DMS114 treated with DMSO at 0.1 percent for 48 hours (cell line): ENCODE measurements at regions not wholly inside any gene's neighbourhood (a gene's known extent, or its start where the extent isn't known, plus 50 kb on each side); places are given as distances from the start of the nearest gene placed in this dataset.
"Not testable (repeated sequence)": the region's sequence is repeated elsewhere in the genome, so short reads cannot be mapped to it uniquely, and the experiment has no call there.

ENCODE experiments used
- DNase-seq: peaks from one replicate; lab custom pipeline; 2025; ENCODE audit not compliant: unreplicated experiment; lab: John Stamatoyannopoulos, UW

DNA sequence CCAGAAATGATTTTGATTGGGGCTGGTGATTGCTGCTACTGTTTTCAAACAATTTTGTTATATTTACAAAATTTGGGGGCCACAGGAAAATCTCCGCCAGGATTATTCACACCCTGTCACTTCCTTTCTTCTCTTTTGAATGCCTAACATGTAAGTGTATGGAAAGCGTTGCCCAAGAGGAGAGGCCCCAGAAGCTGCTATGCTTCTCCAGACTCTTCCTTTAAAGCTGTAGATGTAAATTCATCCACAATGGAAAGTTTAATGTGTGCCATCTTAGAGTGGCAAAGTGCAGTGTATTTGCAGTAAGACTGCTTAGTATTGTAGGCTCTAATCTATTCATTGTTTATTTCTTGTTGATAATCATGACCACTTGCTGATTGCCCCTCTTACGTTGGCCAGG lies 136.7 kb upstream of the LRIG3 start:
- no peak for DNase-seq

DNA sequence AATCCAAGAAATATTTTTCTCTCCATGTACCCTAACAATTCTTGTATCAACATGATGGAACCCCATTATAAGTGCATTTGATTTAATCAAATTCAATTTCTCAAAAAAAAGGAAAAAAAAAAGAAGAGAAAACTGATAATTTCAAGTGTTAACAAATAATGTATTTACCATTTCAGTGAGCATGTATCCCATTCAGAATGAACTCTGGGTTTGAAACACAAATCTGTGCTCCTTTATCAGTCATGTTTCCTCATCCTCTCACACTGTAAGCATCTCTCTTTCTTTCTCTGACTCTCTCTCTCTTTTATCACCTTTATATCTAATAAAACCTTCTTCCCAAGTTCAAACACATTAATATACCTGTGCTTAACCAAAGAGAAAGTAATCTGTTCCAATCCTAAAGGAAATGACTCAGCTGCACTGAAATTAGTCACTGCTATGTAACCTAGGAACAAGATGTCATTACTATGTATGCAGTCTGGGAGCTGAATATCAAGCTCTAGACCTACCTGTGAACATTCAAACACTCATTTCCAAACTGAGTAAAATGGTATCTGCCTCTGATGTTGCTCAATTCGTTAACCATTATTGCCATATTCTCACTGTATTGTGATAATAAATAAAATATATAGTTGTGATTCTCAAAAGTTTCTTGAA lies 135.0 kb upstream of the LRIG3 start:
- no peak for DNase-seq

DNA sequence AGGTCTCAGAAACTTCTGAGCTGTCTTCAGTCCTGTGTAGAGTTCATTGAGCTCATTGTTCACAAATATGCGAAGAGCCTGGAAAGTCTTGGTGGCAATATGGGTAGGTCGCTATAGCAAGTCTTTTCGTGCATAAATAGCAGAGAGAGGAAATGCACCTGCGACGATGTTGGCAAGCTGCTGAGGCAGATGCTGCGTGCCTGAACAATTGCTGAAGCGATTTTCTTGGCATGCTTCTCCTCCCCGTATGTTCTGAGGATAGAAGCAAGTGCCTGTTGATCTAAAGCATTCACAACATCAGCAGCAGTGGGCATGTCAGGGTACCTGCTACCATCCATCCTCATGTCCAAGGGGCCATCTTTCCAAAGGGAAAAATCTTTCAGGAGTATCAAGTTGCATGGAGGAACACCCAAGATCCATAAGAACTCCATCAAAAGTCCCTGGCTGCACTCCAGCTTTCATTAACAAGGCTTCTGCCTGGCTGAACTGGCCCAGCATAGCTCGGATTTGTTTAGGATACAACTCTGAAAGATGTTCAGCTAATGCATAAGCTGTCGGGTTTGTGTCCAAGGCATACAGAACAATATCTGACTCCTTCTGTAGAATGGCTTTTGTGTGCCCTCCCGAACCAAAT lies 133.1 kb upstream of the LRIG3 start:
- DNase-seq, result not testable (repeated sequence)

DNA sequence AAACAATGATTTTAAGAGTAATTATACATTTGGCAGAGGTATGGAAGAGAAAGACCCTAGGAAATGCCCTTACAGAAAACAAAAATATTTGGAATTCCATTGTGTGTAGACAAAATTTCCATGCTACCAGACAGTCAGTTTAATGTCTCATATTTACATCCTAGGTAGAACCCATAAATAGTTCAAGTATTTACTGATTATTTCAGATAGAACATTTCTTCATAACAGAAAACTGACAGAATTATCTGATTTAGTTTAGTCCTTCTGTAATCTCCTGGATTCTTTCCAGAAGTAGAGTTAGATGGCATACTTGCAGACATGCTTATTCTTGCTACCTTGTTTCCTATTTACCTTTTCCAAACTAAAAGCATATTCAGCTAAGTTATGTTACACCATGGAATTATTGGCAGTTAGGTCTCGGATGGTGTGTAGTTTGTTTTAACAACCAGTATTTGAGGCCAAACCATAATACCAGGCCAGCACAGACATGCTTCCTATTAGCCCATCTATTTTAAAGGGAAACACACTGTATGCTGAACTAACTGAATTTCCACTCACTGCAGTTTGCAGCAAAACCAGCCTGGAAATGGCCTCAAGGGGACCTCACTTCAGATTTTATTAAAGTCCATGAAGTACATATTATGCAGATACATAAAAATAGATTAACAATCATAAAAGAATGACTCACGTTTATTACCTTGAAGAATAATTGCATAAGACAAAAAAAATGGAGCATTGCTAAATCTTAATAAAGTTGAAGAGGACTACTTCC lies 126.6 kb upstream of the LRIG3 start:
- no peak for DNase-seq

DNA sequence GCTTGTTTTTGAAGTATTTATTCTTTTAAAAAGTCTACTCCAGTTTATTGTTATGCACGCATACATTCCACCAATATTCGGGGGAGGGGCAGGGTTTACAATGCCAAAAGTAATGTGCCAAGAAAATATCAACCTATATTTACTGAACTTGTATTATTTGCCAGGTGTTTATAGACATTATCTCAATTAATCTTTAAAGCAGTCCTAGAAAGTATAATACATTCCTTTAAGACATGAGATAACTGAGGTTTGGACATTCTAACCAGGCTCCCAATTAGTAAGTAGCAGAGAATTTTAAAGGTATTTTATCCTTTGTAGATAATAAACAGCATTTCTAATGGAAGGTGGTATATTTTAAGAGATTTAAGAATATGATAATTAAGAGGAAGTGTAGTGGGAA lies 124.5 kb upstream of the LRIG3 start:
- no peak for DNase-seq

DNA sequence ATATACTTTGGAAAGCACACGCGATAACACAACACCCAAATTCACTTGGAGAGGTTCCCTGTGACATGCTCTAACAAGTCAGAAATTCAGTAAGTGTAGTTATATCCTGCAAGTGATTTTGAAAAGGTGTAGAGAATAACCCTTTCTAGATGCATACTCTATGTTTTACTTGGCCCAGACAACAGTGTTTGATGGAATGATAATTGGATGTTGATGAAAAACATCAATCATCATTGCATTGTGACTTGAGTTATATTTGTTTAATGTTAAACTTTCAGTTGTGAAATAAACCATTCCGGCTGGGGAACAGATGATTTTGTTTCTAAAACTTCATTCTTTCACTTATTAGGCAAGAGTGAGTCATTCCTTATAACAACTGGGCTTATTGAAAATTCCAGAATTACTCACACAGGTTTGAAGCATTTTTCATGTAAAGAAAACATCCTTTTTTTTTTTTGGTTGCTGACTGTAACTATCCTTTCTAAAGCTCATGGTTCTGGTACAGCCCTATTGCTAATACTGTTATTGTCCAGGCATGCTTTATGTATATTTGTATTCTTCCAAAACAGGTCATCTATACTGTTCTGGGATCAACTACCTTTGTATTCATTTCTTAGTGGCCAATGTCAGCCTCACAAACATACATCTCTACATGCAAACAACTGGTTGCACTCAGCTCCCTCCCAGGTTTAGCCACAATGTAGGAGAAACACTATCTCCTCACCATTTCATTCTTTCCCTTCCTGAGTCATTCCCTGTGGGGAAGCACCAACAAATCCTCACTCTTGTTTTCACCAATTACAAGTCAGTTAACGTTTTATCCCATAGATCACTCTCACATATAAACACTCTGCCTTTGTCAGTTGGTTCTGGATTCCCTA lies 121.2 kb upstream of the LRIG3 start:
- no peak for DNase-seq

DNA sequence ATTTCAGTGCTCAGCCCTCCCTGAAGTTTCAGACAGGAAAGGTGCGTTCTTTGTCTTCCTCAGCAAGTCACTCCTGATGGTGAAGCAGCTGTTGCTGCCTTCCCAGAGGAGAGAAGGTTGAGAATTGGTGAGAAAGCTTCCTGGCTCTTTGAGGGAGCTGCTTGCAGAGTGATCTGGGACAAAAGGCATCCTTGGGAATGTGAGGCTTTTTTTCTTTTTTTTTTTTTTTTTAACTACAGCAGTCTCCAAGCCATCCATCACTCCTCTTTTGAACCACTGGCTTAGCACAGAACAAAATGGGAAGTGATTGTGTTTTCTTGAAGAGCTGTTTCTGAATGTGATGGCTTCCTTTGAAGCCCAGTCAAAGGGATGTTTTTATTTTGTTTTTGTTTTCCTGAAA lies 120.4 kb upstream of the LRIG3 start:
- DNase-seq, result no peak

DNA sequence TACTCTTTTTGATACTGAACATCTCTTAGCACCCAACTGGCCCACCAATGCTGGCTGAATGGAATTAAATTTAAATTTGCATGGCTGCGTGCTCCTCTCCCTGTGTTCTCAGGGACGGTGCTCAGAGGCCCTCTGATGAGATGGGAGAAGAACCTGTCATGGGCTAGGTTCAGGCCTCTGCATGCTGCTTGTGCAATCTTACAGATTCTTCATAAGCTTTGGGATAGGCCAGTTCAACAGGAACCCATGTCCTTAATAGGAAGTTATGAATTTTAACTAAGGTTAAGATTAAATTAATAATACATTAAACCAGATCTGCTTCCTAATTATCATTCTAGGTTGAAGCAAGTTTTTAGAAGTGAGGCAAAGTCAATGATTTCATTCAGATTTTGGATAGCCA lies 119.7 kb upstream of the LRIG3 start:
- no peak for DNase-seq

DNA sequence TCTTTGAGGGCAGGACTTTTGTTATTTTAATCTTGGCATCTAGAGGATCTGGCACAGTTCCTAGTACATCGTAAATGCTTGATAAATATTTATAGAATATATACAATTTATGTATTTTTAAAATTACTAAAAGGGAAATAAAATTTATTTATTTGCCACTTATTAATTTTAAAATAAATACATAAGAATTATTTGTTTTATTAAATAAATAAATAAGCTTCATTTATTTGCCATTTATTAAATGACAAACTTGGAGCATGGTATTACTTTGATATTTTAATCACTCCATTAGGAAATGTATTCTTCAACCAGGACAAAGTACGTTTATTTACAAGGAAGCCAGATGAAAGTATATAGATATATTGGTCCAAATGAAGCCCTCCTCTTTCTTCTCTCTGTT lies 118.7 kb upstream of the LRIG3 start:
- no peak for DNase-seq

DNA sequence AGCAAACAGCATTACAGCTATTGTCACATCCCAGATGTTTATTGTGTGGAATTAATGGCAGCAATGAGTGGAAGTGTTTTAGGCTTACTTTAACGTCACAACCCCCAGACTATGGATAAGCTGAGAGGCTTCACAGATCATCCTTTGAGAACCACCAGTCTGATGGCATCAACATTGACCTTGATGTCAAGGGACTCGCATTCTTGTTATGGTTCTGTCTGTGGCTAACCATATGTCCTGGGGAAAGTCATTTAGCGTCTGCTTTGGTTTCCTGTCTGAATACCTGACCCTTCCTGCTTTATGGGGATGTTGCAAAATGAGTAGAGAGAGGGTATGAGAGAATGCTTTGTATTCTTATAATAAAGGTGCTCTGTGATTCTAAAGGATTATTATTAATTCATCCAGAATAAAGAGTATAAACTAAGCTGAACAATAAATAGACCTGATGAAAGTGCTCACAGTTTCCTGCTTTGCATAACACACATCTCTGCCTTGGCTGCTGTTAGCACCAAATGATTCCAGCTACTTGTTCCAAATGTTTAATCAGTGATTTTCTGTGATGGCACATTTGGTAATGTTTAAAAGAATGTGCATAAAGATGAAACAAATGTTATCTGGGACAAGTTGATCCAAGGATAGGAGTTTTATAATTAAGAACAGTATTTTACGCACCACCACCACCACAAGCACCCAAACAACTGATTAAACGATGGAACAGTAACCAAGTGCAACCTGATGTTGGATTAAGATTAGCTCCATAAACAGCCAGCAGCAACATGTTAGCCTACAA lies 116.9 kb upstream of the LRIG3 start:
- no peak for DNase-seq

DNA sequence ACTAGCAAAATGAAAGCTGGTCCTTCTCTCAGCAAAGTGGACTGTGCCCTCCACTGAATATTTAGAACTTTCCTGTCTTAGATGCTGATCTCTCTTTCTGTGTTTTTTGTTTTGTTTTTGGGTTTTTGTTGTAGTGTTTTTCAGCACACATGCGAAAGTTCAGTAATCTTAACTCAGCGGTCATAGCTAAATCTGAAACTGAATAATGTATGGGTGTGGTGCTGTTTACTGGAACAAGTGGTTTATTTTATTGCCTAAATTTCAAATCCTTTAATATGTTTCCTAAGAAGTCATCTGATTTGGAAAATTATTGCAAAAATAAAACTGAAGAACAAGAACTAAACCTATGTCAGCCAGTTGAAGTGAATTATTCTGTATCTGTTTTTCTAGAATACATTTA lies 116.0 kb upstream of the LRIG3 start:
- no peak for DNase-seq

DNA sequence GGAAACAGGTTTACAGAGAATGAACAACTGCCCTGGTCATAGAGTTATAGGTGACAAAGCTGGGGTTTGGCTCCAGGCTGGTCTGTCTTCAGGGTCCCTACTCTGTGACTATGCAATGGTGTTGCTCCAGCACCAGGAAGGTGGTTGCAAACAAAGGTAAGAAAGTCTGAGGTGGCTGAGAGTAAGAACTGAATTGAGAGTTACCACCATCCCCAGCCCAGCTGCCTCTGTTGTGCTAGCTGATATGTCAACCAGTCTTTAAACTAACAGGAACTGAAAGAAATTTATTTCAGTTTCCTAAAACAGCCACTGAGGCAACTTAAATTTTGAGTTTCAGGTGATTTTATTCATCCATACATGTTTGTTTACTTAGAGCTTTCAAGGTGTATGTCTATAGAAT lies 111.0 kb upstream of the LRIG3 start:
- DNase-seq, result no peak

DNA sequence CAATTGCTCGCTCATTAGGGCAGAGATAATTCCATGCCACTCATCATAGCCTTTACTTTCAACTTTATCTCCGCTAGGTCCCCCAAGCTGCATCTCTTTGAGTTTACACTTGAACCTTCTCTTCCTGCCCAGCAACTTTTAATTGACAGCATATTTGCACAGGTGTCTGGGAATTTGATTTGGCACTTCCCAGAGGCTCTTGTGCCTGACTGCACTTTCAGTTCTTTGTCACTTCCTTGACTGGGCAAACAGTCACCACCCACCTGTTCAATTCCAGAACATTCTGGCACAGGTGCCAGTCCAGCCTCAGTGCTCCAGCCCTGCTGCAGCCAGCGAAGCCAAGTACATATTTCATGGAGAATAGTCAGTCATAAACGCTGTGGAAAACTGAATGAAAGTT lies 110.1 kb upstream of the LRIG3 start:
- DNase-seq, result no peak

DNA sequence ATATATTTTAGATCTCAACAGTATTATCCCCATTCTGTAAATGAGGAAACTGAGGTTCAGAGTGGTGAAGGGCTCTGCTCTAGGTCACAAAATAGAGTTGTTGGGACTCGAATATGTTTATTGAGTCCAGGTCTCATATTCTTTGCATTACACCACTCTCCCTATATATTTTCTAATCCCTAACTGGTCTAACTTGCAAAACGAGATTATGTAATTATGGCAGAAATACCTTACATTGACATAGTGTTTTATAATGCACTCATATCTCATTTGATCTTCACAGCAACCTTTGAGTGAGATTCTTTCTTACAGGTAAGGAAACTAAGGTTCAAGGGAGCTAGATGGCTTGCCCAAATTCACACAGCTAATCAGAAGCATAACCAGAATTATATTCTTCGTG lies 106.9 kb upstream of the LRIG3 start:
- DNase-seq, result no peak

DNA sequence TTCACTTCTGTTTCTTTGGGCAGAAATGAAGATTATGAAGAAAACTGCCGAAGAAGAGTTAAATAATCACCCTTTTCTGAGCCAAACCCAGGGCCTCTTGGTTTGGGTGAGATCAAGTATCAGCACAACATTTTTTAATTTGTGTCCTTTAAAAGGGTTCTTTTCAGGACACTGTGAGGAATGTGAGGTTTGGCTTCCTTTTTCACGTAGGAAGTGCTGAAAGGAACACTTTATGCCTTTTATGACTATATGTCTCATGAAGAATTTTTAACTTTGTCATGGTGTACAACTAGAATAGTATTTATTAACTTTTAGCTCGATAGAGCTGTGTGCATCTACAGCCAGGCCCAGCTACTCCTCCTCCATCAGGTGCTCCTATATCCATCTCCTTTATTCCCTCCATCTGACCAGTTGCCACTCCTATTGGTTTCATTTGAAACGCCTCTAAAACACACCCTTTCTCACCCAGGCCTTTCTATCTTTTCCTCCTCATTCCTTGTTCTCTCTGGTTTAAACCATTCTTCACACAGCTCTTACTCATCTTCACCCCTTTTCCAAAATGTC lies 103.6 kb upstream of the LRIG3 start:
- DNase-seq, result no peak

DNA sequence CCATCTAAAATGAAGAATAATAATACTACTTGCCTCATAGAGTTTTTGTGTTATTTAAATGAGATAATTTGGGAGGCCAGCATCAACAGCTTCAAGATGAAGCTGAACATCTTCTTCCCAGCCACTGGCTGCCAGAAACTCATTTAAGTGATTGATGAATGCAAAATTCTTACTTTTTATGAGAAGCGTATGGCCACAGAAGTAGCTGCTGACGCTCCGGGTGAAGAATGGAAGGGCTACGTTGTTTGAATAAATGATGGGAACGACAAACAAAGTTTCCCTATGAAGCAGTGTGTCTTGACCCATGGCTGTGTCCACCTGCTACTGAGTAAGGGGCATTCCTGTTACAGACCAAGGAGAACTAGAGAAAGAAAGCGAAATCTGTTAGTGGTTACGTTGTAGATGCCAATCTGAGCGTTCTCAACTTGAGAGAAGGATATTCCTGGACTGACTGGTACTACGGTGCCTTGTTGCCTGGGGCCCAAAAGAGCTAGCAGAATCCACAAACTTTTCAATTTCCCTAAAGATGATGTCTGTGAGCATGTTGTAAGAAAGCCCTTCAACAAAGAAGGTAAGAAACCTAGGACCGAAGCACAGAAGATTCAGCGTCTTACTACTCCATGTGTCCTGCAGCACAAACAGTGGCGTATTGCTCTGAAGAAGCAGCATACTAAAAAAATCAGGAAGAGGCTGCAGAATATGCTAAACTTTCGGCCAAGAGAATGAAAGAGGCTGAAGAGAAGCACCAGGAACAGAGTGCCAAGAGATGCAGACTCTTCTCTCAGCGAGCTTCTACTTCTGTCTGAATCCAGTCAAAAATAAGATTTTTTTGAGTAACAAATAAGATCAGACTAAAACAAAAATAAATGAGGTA lies 100.0 kb upstream of the LRIG3 start:
- DNase-seq, result no peak

DNA sequence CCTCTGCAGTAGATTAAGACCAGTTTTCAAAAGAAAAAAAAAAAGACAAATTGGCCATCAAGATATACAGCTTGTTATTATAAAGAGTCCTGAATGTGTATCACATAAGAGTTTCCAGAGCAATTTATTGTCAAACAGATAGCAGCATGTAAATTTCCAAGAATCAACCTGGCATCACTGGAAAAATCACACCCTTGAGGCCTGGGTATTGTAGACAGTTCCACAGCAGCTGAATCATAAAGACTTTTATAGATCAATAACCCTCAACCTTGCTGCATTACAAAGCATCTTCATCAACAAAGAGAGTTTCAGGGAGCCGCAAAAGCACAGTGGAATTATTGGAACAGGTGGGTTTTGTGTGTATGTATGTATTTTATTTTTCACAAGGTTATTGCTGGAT lies 94.6 kb upstream of the LRIG3 start:
- no peak for DNase-seq

DNA sequence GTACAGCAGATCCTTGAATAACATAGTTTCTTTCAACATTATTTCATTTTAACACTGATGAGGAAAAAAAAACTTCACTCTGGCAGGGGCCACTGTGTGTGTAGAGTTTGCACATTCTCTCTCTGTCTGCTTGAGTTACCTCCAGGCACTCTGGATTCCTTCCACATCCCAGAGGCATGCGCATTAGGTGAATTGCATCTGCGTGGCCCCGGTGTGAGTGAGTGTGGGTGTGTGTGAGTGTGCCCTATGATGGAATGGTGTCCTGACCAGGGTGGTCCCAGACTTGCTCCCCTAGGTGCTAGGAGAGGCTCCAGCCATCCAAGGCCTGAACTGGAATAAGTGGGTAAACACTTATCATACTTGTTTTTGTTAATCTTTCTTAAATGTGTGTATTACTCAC lies 90.6 kb upstream of the LRIG3 start:
- no peak for DNase-seq

DNA sequence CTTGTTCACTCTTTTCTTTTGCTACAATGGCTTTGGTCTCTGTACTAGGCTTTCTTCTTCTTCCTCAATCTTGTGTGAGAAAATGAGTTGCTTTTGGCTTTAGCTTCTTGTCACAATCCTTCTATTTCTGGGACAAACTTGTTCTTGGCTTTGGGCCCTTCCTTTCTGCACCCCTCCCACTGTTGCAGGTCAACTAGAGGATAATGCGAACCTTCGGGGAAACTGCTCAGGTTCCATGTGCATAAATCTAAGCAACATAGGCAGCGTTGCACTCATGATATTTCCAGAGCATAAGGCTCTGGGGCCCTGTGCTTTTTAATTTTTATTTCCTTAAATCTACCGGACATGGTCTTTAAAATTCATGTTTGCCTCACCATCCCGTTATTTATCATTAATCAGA lies 89.8 kb upstream of the LRIG3 start:
- DNase-seq, result no peak
